Stimulated activated CD4-positive, alpha-beta T cell treated with anti-CD3 and anti-CD28 coated beads, Interleukin-1b, Interleukin-23, amount 100 ng/mL, for 48 hours (primary cell): ENCODE measurements at regions not wholly inside any gene's neighbourhood (a gene's known extent, or its start where the extent isn't known, plus 50 kb on each side); places are given as distances from the start of the nearest gene placed in this dataset.
"Not testable (repeated sequence)": the region's sequence is repeated elsewhere in the genome, so short reads cannot be mapped to it uniquely, and the experiment has no call there.

ENCODE experiments used
- DNase-seq: peaks from one replicate; pipeline ENCODE4 v3.0.0-alpha.2; 2020

- peak; percentile 17 for DNase-seq
Measured at GRCh38 chr7:108627476-108628051, 57.9 kb downstream of the DNAJB9 start.

DNA sequence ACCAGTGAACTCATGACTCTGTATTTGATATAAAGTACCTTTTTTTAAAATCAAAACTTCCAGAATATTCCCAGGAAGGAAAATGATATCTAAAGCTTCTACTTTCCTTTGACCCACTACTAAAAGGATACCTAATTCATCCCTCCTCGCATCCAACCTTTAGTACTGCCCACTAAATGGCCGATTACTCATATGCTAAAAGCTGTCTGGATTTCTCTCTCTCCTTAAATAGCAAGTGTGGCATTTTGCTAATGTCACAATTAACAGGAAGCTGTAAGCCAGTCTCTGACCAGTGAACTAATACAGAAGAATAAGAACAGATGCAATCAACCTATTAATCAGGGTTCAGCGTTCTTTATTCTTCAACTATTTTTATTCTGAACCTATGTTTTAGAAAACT lies 59.0 kb downstream of the DNAJB9 start:
- no peak for DNase-seq

DNA sequence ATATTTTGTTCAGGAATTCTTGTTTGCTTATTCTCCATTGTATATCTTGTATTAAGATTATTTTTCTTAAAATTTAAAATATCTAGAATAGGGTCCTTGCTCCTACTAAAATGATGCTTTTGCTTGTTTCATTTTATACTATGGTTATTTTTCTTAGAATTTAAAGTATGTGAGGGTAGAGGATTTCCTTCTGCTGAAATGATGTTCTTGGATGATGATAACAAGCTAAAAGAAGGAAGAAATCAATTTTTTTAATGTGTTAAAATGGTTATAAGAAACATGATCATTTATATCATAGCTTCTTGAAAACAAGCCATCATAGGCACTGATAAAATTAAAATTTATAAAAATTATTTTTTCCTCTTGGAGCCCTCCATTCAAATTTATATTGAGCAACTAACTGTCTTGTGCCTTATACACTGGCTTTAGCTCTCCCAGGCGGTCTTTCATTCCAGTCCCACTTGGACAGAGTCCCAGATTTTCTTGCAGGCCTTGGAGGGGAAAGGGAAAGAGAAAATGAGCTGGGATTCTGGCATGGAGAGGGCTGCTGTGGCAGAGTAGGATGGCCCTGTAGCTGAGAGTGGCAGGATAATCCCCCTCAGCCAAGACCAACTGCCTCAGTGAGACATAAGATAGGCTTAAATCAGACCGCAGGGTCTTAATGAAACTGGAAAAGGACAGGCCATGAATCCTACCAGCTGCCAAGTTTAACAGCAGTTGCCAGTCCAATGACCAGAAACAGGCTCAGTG lies 60.2 kb downstream of the DNAJB9 start:
- no peak for DNase-seq

GRCh38 chr7:108634036-108634435 lies 64.4 kb downstream of the DNAJB9 start:
- no peak for DNase-seq

GRCh38 chr7:108634535-108634934 lies 64.9 kb downstream of the DNAJB9 start:
- no peak for DNase-seq

DNA sequence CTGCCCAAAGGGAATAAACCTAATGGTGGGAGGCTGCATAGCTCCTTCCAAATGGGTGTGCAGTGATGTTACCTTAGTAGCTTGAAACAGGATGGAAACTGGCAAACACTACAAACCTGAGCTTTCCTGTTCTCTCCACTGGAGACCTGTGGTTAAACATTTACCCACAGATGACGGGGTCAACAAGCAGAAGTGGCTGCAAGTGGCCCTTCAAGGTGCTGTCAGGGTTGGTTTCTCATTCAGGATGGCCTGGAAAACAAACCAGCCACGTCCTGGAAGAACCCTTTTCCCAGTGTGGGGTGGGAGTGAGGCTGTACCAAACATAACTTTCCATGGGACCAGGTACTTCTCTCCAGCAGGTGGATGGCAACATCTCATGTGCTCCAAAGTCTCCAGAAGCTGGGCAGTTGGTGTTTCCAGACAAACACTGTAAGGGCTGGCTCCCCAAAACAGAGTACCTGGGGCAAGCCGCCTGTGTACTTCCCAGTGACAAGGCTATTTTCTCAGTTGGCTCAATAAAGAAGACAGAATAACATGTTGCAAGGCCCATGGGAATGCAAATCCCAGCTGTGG lies 67.5 kb downstream of the DNAJB9 start:
- no peak for DNase-seq

- DNase-seq: no peak
Measured at GRCh38 chr7:108642126-108642525, 72.5 kb downstream of the DNAJB9 start.

DNA sequence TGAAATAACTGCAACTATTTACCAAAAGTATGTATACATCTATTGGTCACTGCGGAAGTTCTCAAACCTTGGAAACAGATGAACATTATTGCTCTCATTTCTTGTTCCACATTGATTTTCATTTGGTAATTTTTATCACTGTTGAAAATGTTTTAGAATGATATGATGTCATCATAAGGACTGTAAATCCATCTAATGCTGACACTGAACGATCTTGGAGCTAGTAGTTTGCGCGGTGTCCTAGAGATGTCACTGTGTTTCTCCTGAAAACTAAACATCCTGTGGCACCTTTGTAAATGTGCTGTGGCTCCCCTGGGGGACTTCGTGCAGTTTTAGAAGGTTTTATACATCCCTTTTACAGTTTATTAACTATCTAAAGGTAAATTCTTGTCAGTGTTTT lies 73.5 kb downstream of the DNAJB9 start:
- DNase-seq: no peak

- DNase-seq: no peak
Measured at GRCh38 chr7:108648989-108649388, 79.3 kb downstream of the DNAJB9 start.

DNA sequence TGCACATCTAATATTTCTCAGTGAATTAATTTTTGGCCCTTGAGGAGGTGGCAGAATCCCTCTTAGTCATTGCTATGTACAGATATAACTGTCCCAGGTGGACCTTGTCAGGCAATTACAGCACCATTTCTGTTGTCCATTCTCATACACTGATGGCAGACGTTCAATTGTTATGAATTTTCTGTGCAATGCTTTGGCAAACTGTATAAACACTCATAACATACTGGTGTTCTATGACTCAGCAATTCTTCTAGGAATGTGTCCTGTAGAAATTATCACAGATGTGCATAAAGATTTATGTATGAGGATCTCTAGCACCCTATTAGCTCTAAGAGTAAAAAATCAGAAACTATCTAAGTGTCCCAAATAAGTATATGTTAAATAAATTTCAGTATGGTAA lies 80.8 kb downstream of the DNAJB9 start:
- no peak for DNase-seq

DNA sequence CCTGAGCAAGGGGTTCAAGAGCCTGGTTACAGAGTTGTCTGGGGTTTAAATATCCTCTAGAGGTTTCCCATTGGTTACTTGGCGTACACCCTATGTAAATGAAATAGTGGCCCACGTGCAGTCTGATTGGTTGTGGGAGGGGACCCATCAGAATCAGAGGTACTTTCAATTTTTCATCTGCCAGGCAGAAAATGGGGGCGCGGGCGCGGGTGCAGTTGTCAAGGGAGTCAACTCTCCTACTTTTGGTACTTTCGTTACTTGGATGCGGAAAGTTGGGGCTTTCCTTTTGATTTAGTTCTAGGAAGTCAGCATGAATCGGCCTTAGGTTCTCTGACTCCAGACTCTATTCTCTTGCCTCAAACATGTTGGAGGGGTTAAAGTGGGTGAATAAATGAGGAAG lies 83.2 kb downstream of the DNAJB9 start:
- DNase-seq: no peak

DNA sequence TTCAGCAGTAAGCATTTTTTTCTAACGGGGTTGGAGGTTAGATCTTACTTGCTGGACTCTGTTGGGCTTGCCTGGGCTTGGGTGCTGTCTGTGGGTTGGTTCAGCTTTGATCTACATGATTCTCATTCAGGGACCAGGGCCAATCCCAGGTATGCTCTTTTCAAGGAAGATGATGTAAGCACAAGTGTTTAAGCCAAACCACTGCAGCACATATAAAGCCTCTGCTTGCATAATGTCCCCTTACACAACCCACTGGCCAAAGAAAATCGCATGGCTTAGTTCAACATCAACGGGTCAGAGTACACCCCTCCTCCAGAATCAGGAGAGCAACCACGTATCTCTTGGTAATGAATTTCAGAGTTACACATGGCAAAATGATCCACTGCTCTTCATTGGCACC lies 83.9 kb downstream of the DNAJB9 start:
- no peak for DNase-seq

DNA sequence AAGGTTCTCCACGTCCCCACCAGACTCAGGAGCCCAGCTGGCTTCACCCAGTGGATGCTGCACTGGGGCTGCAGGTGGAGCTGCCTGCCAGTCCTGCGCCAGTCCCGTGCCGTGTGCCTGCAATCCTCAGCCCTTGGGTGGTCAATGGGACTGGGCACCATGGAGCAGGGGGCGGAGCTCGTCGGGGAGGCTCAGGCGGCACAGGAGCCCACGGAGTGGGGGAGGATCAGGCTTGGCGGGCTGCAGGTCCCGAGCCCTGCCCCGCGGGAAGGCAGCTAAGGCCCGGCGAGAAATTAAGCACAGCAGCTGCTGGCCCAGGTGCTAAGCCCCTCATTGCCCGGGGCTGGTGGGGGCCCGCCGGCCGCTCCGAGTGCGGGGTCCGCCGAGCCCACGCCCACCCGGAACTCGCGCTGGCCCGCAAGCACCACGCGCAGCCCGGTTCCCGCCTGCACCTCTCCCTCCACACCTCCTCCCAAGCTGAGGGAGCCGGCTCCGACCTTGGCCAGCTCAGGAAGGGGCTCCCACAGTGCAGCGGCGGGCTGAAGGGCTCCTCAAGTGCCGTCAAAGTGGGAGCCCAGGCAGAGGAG lies 87.6 kb downstream of the DNAJB9 start:
- not testable (repeated sequence) for DNase-seq

- no peak for DNase-seq
Measured at GRCh38 chr7:108659261-108659660, 89.6 kb downstream of the DNAJB9 start.

- DNase-seq: no peak
Measured at GRCh38 chr7:108659867-108660266, 90.2 kb downstream of the DNAJB9 start.

GRCh38 chr7:108660465-108660864 lies 90.8 kb downstream of the DNAJB9 start:
- DNase-seq: no peak

GRCh38 chr7:108662783-108663362 lies 93.2 kb downstream of the DNAJB9 start:
- no peak for DNase-seq

DNA sequence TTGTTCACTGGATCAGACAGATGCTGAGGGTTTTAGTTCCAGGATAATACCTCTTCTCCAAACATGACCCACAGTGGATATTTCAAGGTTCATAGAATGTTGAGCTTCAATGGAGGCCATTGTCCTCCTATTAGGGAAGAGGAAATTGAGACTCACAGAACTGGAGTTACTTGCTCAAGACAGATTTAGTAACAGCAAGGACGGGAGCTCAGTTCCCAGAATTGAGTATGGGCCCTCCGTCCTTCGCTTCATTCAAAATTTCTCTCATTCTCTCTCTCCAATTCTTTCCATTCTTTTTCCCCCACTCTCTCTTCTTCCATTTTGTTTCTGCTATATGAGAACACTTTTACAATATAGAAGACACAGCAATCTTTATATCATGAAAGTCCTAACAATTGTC lies 94.0 kb downstream of the DNAJB9 start:
- no peak for DNase-seq

- DNase-seq: no peak
Measured at GRCh38 chr7:108667216-108667615, 97.5 kb downstream of the DNAJB9 start.

- DNase-seq: no peak
Measured at GRCh38 chr7:108669958-108670357, 100.3 kb downstream of the DNAJB9 start.

DNA sequence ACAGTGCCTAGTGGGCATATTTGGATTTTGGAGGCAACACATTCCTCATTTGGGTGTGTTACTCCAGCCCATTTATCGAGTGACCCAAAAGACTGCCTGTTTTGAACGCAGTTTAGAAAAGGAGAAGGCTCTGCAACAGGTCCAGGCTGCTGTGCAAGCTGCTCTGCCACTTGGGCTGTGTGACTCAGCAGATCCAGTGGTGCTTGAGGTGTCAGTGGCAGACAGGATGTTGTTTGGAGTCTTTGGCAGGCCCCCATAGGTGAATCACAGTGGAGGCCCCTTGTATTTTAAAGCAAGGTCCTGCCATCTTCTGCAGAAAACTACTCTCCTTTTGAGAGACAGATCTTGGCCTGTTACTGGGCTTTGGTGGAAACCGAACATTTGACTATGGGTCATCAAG lies 104.0 kb downstream of the DNAJB9 start:
- not testable (repeated sequence) for DNase-seq

DNA sequence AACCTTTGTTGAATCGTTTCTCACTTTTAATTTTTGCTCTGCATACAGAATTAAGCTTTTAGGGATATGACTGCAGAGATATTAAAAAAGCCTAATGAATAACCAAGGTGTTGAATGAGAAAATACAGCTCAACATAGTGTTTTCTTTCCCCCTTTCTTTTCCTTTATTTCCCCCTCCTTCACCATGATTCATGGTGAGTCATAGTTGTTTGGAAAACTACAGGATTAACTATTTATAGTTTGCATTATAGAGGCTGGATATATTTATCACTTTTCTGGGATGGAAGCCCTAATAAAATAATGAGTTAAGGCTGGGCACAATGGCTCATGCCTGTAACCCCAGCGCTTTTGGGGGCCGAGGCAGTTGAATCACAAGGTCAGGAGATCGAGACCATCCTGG lies 115.0 kb downstream of the DNAJB9 start:
- DNase-seq: no peak

- DNase-seq: no peak
Measured at GRCh38 chr7:108686494-108686893, 116.8 kb downstream of the DNAJB9 start.

GRCh38 chr7:108697254-108697653 lies 127.6 kb downstream of the DNAJB9 start:
- DNase-seq: no peak
